HUES6 (cell line): ENCODE measurements at regions not wholly inside any gene's neighbourhood (a gene's known extent, or its start where the extent isn't known, plus 50 kb on each side); places are given as distances from the start of the nearest gene placed in this dataset.
"Not testable (repeated sequence)": the region's sequence is repeated elsewhere in the genome, so short reads cannot be mapped to it uniquely, and the experiment has no call there.

Experiments used
- H3K27ac ChIP-seq: 2 replicates; pipeline ENCODE4 v1.7.0; 2013; ENCODE audit warnings: low read depth, mild to moderate bottlenecking, low read length, inconsistent platforms
- H3K27me3 ChIP-seq: 2 replicates; pipeline ENCODE4 v1.6.1; 2013; ENCODE audit warnings: low read length; ENCODE audit not compliant: control insufficient read depth, insufficient read depth
- H3K36me3 ChIP-seq: 2 replicates; pipeline ENCODE4 v1.6.1; 2013; ENCODE audit warnings: low read length; ENCODE audit not compliant: control insufficient read depth, insufficient read depth
- H3K4me1 ChIP-seq: 2 replicates; pipeline ENCODE4 v1.6.1; 2013; ENCODE audit warnings: low read length; ENCODE audit not compliant: control insufficient read depth, insufficient read depth
- H3K4me3 ChIP-seq: 2 replicates; pipeline ENCODE4 v1.5.1; 2013; ENCODE audit warnings: low read depth, low read length
- H3K9ac ChIP-seq: one replicate; pipeline ENCODE4 v1.6.1; 2013; ENCODE audit warnings: mild to moderate bottlenecking, low read length
- H3K9me3 ChIP-seq: 2 replicates; pipeline ENCODE4 v1.6.1; 2013; ENCODE audit warnings: low read depth, low read length; ENCODE audit not compliant: control insufficient read depth, insufficient read depth

GRCh38 chr1:163608979-163609378, 287.2 kb downstream of the NUF2 start:
- H3K27me3 ChIP-seq, result no peaks in the 10 kb centered on the region
- no peak overlapping the region for H3K27ac ChIP-seq
- no peak overlapping the region for H3K4me3 ChIP-seq
- peaks cover 16% of the 10 kb centered on the region for H3K4me1 ChIP-seq
- H3K36me3 ChIP-seq, result no peaks in the 10 kb centered on the region
- H3K9me3 ChIP-seq, result no peaks in the 10 kb centered on the region
- H3K9ac ChIP-seq, result no peak overlapping the region

- Histone ChIP-seq H3K4me3 (no peak overlapping the region), H3K4me1 (peaks cover 24% of the 10 kb centered on the region), H3K27ac (no peak overlapping the region), H3K36me3 (no peaks in the 10 kb centered on the region), H3K9me3 (no peaks in the 10 kb centered on the region), H3K27me3 (no peaks in the 10 kb centered on the region), H3K9ac (no peak overlapping the region)
These were observed 288.1 kb downstream of the NUF2 start for GRCh38 chr1:163609858-163610257.

GRCh38 chr1:163610486-163610885, 288.7 kb downstream of the NUF2 start:
- Histone ChIP-seq H3K4me3 (no peak overlapping the region), H3K9me3 (no peaks in the 10 kb centered on the region), H3K27me3 (no peaks in the 10 kb centered on the region), H3K27ac (no peak overlapping the region), H3K4me1 (peaks cover 29% of the 10 kb centered on the region), H3K9ac (no peak overlapping the region), H3K36me3 (no peaks in the 10 kb centered on the region)

GRCh38 chr1:163614361-163614760, 292.6 kb downstream of the NUF2 start:
- no peaks in the 10 kb centered on the region for H3K36me3 ChIP-seq
- H3K9ac ChIP-seq, result no peak overlapping the region
- no peaks in the 10 kb centered on the region for H3K9me3 ChIP-seq
- no peaks in the 10 kb centered on the region for H3K27me3 ChIP-seq
- no peak overlapping the region for H3K4me3 ChIP-seq
- H3K4me1 ChIP-seq, result peaks cover 29% of the 10 kb centered on the region
- H3K27ac ChIP-seq, result no peak overlapping the region

- no peaks in the 10 kb centered on the region for H3K27me3 ChIP-seq
- H3K9ac ChIP-seq, result no peak overlapping the region
- H3K9me3 ChIP-seq, result peaks cover 18% of the 10 kb centered on the region
- H3K27ac ChIP-seq, result no peak overlapping the region
- no peak overlapping the region for H3K4me3 ChIP-seq
- H3K36me3 ChIP-seq, result no peaks in the 10 kb centered on the region
- no peaks in the 10 kb centered on the region for H3K4me1 ChIP-seq
These were observed 306.4 kb downstream of the NUF2 start for GRCh38 chr1:163628034-163628773.

- no peaks in the 10 kb centered on the region for H3K27me3 ChIP-seq
- no peak overlapping the region for H3K27ac ChIP-seq
- H3K4me1 ChIP-seq, result no peaks in the 10 kb centered on the region
- no peak overlapping the region for H3K4me3 ChIP-seq
- H3K9ac ChIP-seq, result no peak overlapping the region
- 0 out of 2 replicates have a peak, but pooled peaks cover 2% of the 10 kb centered on the region for H3K36me3 ChIP-seq
- peaks cover 25% of the 10 kb centered on the region for H3K9me3 ChIP-seq
These were observed 310.5 kb downstream of the NUF2 start for GRCh38 chr1:163632269-163632668.

- Histone ChIP-seq H3K4me3 (no peak overlapping the region), H3K9me3 (peaks cover 21% of the 10 kb centered on the region), H3K27me3 (no peaks in the 10 kb centered on the region), H3K36me3 (0 out of 2 replicates have a peak, but pooled peaks cover 2% of the 10 kb centered on the region), H3K9ac (no peak overlapping the region), H3K4me1 (no peaks in the 10 kb centered on the region), H3K27ac (no peak overlapping the region)
These were observed 311.6 kb downstream of the NUF2 start for GRCh38 chr1:163633366-163633765.

GRCh38 chr1:163645676-163646075, 323.9 kb downstream of the NUF2 start:
- H3K4me1 ChIP-seq, H3K27ac ChIP-seq, H3K4me3 ChIP-seq, H3K9me3 ChIP-seq, H3K36me3 ChIP-seq, H3K27me3 ChIP-seq, H3K9ac ChIP-seq: not testable (repeated sequence)

GRCh38 chr1:163650624-163651023, 328.9 kb downstream of the NUF2 start:
- Histone ChIP-seq H3K9ac (no peak overlapping the region), H3K4me3 (no peak overlapping the region), H3K9me3 (peaks cover 8% of the 10 kb centered on the region; the same call in 1 of the 2 replicates), H3K27me3 (no peaks in the 10 kb centered on the region), H3K4me1 (0 out of 2 replicates have a peak, but pooled peaks cover 3% of the 10 kb centered on the region), H3K36me3 (no peaks in the 10 kb centered on the region), H3K27ac (no peak overlapping the region)

- no peak overlapping the region for H3K9ac ChIP-seq
- peaks cover 4% of the 10 kb centered on the region; the same call in 1 of the 2 replicates for H3K9me3 ChIP-seq
- H3K4me3 ChIP-seq, result no peak overlapping the region
- 0 out of 2 replicates have a peak, but pooled peaks cover 3% of the 10 kb centered on the region for H3K4me1 ChIP-seq
- no peaks in the 10 kb centered on the region for H3K27me3 ChIP-seq
- H3K36me3 ChIP-seq, result no peaks in the 10 kb centered on the region
- no peak overlapping the region for H3K27ac ChIP-seq
These were observed 330.7 kb downstream of the NUF2 start for GRCh38 chr1:163652441-163652840.

GRCh38 chr1:163655565-163655964, 333.8 kb downstream of the NUF2 start:
- Histone ChIP-seq H3K36me3 (no peaks in the 10 kb centered on the region), H3K9me3 (no peaks in the 10 kb centered on the region), H3K9ac (no peak overlapping the region), H3K4me3 (no peak overlapping the region), H3K27ac (no peak overlapping the region), H3K27me3 (no peaks in the 10 kb centered on the region), H3K4me1 (0 out of 2 replicates have a peak, but pooled peaks cover 3% of the 10 kb centered on the region)
